ENCODE measurements at regions not wholly inside any gene's neighbourhood (a gene's known extent, or its start where the extent isn't known, plus 50 kb on each side); places are given as distances from the start of the nearest gene placed in this dataset.

DNA sequence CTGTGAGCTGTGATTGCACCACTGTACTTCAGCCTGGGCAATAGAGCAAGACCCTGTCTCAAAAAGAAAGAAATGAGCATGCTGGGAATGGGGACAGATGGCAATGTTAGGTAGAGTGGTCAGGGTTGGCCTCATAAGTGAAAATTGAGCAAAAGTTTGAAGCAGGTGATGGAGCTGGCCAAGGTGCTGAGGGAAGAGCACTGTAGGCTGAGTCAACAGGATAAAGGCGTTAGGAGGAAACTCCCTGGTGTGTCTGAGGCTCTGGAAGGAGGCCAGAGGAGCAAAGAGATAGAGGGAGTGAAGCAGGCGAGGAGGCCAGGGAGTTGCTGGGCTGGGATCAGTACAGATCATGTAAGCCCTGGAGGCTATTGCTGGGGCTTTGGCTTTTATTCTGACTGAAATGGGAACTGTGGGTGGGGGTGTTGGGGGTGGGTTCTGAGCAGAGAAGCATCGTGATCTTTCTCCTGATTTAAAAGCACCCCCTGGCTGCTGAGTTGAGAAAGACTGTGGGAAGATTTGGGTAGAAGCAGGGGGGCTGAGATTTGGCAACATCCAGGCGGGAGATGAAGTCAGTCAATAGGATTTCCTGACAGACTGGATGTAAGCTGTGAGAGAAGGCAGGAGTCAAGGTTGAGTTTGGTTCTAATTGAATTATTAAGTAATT lies 52.5 kb upstream of the VKORC1L1 start:
- FAIRE-seq (no peak), DNase-seq (ENCODE audit: low read depth in 1 of 2, low spot score in 2 of 2) (peak in 1 of 2 experiments; percentile 34)
- no peak overlapping the region for H3K14ac ChIP-seq (ENCODE audit: insufficient read length)
- H2BK120ac ChIP-seq (replicated peaks; ENCODE audit: low read depth, low read length), result no peak overlapping the region
- no peak overlapping the region for H3K4me3 ChIP-seq (ENCODE audit: extremely low read depth in 1 of 4, insufficient read depth in 2 of 4, low read depth in 3 of 4, low read length in 4 of 4)
- no peak overlapping the region for H3K4me2 ChIP-seq (ENCODE audit: insufficient read depth in 1 of 2, low read depth in 2 of 2, low read length in 2 of 2)
- no peak overlapping the region for H2AFZ ChIP-seq (ENCODE audit: low read length)
- H4K20me1 ChIP-seq (replicated peaks in 1 of 2; ENCODE audit: control insufficient read depth in 1 of 2, insufficient read depth in 2 of 2, low read length in 2 of 2), result peaks cover 0 to 2% of the 10 kb centered on the region in 2 experiments
- H3K4ac ChIP-seq (replicated peaks; ENCODE audit: insufficient read length, low read depth, low read length), result no peak overlapping the region
- no peaks in the 10 kb centered on the region for H3K23me2 ChIP-seq (ENCODE audit: low read depth, low read length)
- H3K27me3 ChIP-seq (replicated peaks in 1 of 4; ENCODE audit: control insufficient read depth in 3 of 4, extremely low read depth in 1 of 4, insufficient read depth in 3 of 4, low read length in 3 of 4), result no peaks in the 10 kb centered on the region
- no peak overlapping the region for H3K27ac ChIP-seq (ENCODE audit: low read depth, low read length)
- no peaks in the 10 kb centered on the region for H3K79me1 ChIP-seq (ENCODE audit: low read depth, low read length)
- H2BK20ac ChIP-seq (ENCODE audit: low read length), result no peak overlapping the region
- POLR2A ChIA-PET (ENCODE audit: partially characterized antibody), result no interaction called here
- WGBS, 2 experiments (ENCODE audit: extremely low coverage in 1 of 2, insufficient coverage in 1 of 2, insufficient read length in 1 of 2, insufficient replicate concordance in 2 of 2, low coverage in 1 of 2, low lambda C conversion rate in 2 of 2, missing lambda C conversion rate in 1 of 2), result 44% methylated on average over 4 of the region's 4 CpGs; no CpG with 5 or more reads in 1 of the 2 experiments
- no peak overlapping the region for H3K9ac ChIP-seq (replicated peaks in 1 of 4; ENCODE audit: extremely low read depth in 1 of 4, low read depth in 3 of 4, low read length in 3 of 4)
- 0 out of 2 replicates have a peak overlapping the region, but pooled peaks have one; percentile 61 for H2BK15ac ChIP-seq (ENCODE audit: low read length)
- no peaks in the 10 kb centered on the region for H3K36me3 ChIP-seq (ENCODE audit: control insufficient read depth in 2 of 4, insufficient read depth in 4 of 4, low read length in 3 of 4)
- H4K5ac ChIP-seq (ENCODE audit: insufficient read length, low read depth, low read length), result no peak overlapping the region
- no peak overlapping the region for H4K8ac ChIP-seq (ENCODE audit: extremely low read depth, insufficient read depth, low read length)
- H3K79me2 ChIP-seq (ENCODE audit: control insufficient read depth in 1 of 2, insufficient read depth in 2 of 2, low read length in 2 of 2), result no peaks in the 10 kb centered on the region
- H3K18ac ChIP-seq (ENCODE audit: extremely low read depth, low read length), result no peak overlapping the region
- CTCF ChIA-PET (ENCODE audit: partially characterized antibody), result interaction anchor here (0.6 to 3.0 kb wide), 8 partner anchors 11 to 1942 kb away, joined by 3 to 14 read pairs (median 5); no protein-coding TSS in a partner anchor
- no peak overlapping the region for H2BK12ac ChIP-seq (ENCODE audit: low read depth, low read length)
- H4K91ac ChIP-seq (replicated peaks; ENCODE audit: insufficient read length, low read length), result no peak overlapping the region
- H3K23ac ChIP-seq (ENCODE audit: insufficient read length), result no peak overlapping the region
- no peaks in the 10 kb centered on the region for H3K4me1 ChIP-seq (replicated peaks in 1 of 4; ENCODE audit: control insufficient read depth in 3 of 4, insufficient read depth in 4 of 4, low read length in 3 of 4)
- no peak overlapping the region for H2BK5ac ChIP-seq (ENCODE audit: low read depth, low read length)
- no peak overlapping the region for H3K56ac ChIP-seq (replicated peaks; ENCODE audit: insufficient read length, low read depth, low read length)
- no peaks in the 10 kb centered on the region for H3K9me3 ChIP-seq (ENCODE audit: insufficient read depth in 2 of 2, low read depth in 1 of 2, low read length in 1 of 2)
- H2AK5ac ChIP-seq (ENCODE audit: low read depth, low read length), result no peak overlapping the region
- TF ChIP-seq CEBPB (IDR thresholded peaks at IDR 0.05; ENCODE audit: low read depth, low read length) (peak; percentile 80; the same call in 1 of the 2 replicates), POLR2A (IDR thresholded peaks at IDR 0.05; ENCODE audit: control extremely low read depth in 1 of 2, low read depth in 2 of 2, low read length in 2 of 2) (no peak), KDM4A (IDR thresholded peaks at IDR 0.05; ENCODE audit: low read depth, low read length, severe bottlenecking) (no peak), CBX8 (IDR thresholded peaks at IDR 0.05; ENCODE audit: borderline replicate concordance, low read depth, low read length) (no peak), JUN (IDR thresholded peaks at IDR 0.05; ENCODE audit: low read depth, low read length) (no peak), RAD21 (IDR thresholded peaks at IDR 0.05 in 1 of 2, conservative IDR thresholded peaks at IDR 0.05 in 1 of 2; ENCODE audit: low read depth in 2 of 2, low read length in 2 of 2) (peak; percentile 51 to 64), BRCA1 (IDR thresholded peaks at IDR 0.05; ENCODE audit: low read depth, low read length) (no peak), SIRT6 (IDR thresholded peaks at IDR 0.05; ENCODE audit: low read length) (no peak), POLR2AphosphoS5 (IDR thresholded peaks at IDR 0.05; ENCODE audit: low read depth, low read length) (no peak), SIX5 (IDR thresholded peaks at IDR 0.05; ENCODE audit: low read depth, low read length) (no peak), BCL11A (IDR thresholded peaks at IDR 0.05; ENCODE audit: low read depth in 2 of 2, low read length in 2 of 2) (no peak), HDAC2 (IDR thresholded peaks at IDR 0.05; ENCODE audit: borderline replicate concordance in 1 of 2, low read depth in 2 of 2, low read length in 2 of 2) (0 out of 4 replicates have a peak, but pooled peaks of 1 of the 2 experiments have one; percentile 32), NANOG (IDR thresholded peaks at IDR 0.05; ENCODE audit: insufficient read depth, low read depth, low read length, poor library complexity, severe bottlenecking) (no peak), KDM1A (IDR thresholded peaks at IDR 0.05; ENCODE audit: borderline replicate concordance, low read length) (peak; percentile 66; the same call in 1 of the 2 replicates)

Measured in H1 (cell line).